HG03025 (cell line): ENCODE measurements at regions not wholly inside any gene's neighbourhood (a gene's known extent, or its start where the extent isn't known, plus 50 kb on each side); places are given as distances from the start of the nearest gene placed in this dataset.

Experiments used
- ATAC-seq: cut with Tn5 transposase; IDR thresholded peaks from one replicate; pipeline ENCODE4 v1.9.1; 2021; ENCODE audit warnings: mild to moderate bottlenecking, moderate library complexity; ENCODE audit not compliant: unreplicated experiment, low FRiP score

DNA sequence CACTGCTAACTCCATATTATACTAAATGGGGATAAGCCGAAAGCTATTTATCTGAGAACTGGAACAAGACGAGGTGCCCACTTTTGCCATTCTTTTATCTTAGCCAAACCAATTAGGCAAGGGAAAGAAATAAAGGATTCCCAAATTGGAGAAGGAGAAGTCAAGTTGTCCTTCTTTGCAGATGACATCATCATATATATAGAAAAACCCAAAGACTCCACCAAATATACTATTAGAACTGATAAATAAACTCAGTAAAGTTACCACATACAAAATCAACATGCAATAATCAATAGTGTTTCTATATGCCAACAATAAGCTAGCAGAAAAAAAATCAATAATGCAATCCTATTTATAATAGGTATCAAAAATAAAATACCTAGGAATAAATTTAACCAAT, 570.3 kb upstream of the EPHA7 start:
- no peak for ATAC-seq

DNA sequence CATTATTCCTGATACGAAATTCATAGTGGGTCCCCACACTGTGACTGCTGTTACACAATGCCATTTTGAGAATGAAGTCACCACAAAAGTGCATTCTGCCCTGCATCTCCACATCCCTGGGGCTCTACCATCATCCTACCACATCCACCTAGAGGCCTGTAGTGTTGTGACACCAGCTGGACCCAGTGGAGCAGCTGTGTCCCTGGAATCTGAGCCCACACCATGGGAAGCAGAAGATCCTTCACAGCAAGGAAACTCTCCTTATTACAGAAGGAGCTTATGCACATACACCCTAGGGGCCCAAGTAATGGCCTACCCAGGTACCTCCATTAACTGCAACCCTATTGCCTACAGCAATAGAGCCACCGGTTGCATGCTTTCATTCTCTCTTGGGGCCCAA, 566.6 kb upstream of the EPHA7 start:
- ATAC-seq: no peak

DNA sequence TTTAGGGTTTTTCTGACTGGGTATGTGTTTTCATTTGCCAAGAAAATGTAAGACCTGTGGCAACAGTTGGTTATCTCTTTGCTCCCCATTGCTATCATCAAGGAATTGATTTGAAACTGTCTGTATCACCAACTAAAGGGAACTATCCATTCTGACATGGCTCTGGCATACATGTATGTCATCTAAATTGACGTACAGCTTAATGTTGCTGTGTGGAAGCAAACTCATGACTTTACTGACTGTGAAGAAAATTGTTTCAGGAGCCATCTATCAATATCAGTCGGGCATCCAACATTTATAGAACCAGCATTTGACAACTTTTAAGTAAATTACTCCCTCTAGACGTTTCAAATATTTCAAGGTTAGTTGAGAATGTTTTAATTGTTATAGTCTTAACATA, 555.8 kb upstream of the EPHA7 start:
- no peak for ATAC-seq

DNA sequence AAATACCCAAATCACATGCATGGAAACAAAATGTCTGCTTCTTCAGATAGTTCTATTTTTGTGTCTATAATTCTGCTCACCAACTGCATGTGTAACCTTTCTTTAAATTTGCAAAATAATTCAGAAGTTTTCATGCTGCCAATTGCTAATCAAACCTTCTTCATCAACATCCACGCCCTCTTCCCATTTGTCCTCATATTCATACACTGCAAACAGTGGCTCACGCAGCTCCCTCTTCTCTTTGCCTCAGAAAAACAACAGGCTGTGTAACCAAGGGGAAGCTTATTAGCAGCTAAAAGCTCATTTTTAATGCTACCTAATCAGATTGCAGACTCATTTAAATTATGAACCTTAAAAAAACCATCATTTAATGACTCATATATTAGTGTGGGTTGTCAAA, 555.0 kb upstream of the EPHA7 start:
- no peak for ATAC-seq

DNA sequence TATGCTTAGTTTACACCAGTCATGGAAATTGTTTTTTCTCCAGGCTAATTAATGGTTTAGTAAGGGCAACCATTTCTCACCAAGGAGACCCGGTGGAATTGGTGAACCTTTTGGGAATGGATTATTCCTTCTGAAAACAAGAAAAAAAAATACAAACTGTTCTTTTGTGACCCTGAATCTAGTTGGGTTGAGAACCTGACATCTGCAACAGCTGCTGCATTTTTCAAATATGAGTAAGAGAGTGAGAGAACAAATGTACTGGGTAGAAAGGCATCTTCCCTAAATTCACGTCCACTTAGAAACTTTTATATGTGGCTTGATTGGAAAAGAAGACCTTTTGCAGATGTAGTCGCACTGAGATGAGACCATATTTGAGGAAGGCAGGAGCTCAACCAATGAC, 553.4 kb upstream of the EPHA7 start:
- ATAC-seq: no peak

DNA sequence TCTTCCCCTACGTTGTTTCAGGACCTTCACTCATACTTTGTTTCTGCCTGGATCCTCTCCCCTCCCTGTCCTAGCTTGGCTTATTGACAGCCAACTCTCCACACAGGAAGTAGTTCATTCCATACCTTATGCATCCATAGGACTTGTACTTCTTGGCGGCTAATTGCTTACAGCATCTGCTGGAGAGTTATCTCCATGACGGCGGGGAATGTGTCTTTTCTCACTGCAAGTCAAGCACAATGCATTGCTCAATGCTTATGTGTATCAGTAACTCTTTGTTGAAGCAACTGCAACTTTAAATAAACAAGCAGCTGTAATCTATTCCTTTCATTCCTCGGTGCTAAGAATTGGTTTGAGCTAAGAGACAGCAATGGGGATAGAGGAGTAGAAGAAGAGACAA, 551.3 kb upstream of the EPHA7 start:
- no peak for ATAC-seq

DNA sequence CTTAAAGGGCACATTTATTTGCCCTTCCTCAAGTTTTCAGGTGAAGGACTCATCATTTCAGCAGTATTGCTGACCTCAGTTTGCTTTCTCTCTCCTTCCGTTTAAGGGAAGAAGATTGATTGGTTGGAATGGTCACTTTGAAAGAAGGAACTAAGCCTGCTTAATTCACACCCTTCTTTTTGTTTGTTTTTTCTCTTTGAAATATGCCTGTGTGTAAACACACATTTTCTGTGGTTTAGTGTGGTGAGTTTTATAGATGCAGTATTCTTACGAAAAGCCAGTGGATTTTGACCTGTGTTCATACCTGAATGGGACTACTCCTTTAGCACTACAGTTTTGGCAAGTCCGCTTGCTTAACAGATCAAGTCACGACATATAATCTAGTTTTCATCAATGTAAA, 548.8 kb upstream of the EPHA7 start:
- ATAC-seq: no peak

DNA sequence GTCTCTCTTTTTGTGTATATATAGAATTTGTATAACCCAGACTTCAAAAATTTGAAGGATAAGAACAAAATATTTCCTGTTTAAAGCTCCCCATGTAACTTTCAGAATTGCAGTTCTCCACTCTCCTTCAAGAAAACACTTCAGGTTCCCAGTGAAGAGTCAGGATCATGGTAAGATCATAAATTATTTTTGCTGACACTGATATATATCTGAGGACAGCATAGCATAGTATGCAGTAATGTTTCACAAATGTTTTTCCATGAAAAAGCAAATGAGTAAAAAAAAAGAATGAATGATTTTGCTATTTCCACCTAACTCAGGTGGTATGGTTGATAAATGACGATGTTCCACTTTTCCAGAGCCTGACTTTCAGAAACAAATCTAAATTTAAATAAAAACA, 545.6 kb upstream of the EPHA7 start:
- ATAC-seq: no peak

DNA sequence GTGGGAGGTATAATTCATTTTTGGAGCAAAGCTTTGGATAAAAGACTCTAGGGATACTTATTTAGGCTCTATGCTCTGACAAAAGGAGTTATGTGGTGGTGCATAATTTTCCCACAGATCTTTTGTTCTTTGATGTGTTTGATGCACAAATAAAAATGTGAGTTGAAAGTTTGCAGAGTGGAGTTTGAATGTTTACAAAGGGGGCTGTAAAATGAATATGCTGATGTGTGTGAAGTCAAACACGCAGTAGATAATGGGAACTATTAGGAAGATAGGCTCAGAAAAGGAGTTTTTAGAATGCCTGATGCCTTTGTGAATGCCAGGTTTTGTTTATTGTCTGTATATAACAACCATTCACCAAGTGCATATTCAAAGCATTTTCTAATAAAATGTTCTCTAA, 545.0 kb upstream of the EPHA7 start:
- ATAC-seq: no peak

DNA sequence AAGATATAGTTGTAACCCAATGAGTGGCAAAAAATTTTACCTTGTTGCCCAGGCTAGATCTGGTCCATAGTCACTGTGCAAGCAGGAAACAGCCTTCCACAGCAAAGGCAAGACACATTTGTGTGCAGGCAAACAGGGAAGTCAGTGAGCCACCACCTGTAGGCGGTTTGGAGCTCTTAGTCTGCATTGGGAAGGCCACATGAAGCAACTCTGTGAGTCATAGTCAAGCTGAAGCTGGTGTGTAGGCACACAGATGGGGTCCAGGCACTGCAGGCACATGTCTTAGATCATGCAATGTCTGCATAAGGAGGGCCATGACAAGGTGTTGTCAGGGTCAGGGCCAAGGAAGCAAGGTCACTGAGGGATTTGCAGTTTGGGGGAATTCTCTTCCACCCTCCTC, 543.2 kb upstream of the EPHA7 start:
- no peak for ATAC-seq

DNA sequence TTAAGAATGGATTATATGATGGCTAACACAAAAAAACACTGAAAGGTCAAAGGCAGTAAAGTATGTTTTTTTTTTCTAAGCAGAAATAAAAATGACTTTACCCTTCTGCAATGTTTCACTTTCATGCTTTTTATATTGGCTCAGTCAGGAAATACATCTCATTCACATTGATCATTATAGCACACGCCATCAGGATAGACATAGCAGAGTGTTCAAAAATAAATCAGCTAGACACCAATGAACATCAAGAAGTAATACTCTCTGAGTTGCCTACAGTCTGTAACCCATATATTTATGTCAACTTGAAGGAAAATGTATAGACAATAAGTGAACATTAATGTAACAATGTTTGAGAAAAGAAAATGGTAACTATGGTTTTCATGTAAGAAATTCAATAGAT, 535.2 kb upstream of the EPHA7 start:
- ATAC-seq: no peak

DNA sequence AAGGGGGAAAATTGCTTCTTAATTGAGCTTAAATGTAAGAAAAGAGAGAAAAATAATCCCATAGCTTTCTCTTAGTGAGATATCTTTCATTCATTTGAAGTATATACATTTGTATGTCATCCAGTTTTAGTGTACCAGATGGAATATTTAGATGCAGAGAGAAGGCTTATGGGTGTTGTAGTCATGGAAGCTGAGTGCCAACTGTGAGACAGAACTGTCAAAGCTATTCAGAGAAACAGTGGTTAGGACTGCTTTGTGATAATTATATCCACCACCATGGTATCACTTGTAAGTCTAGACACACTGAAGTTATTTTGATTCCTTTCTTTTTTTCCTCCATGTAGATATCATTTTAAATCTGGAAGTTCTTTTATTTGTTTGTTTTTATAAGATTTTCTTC, 524.3 kb upstream of the EPHA7 start:
- ATAC-seq: no peak

DNA sequence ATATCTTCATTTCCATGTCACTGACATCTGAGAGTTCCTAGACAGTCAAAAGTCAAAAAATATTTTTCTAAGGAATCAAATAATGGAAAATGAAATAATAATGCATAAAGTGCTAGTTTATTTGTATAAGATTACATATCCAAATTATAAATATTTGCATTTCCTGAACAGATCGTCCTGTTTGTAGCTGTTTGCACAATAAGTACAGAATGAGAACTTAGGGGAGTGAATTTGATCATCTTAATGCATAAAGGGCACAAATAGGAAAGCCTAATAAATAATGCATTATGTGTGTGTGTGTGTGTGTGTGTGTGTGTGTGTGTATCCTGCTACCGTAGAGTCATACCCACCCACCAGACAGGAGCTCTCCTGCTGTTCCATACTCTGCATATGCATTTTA, 521.0 kb upstream of the EPHA7 start:
- no peak for ATAC-seq

DNA sequence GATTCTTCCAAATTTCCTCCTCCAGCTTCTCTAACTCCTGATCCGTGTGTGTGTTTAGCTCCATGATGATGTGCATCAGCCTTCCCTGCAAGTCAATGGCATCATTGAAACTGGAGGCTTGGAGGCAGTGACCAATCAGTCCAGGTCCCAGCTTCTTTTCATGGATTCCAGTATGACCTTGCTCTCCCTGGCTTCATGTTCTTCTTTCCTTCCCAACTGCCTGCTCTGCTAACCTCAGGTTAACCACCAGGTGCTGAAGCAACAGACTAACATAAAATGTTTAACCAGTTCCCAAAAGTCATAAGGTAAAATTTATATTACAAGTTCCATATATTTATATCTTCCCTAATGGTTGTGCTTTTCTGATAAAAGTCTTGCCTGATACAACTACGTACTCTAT, 512.8 kb upstream of the EPHA7 start:
- ATAC-seq: no peak

DNA sequence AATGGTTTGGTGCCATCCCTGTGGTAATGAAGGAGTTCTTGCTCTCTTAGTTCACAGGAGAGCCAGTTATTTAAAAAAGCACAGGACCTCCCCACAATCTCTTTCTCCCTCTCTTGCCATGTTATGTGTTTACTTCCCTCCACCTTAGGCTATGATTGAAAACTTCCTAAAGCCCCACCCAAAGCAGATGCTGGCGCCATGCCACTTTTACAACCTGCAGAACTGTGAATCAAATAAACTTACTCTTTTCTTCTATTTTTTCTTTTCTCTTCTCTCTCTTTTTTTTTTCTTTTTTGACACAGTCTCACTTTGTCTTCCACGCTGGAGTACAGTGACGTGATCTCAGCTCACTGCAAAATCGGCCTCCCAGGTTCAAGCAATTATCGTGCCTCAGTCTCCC, 508.4 kb upstream of the EPHA7 start:
- ATAC-seq: no peak

DNA sequence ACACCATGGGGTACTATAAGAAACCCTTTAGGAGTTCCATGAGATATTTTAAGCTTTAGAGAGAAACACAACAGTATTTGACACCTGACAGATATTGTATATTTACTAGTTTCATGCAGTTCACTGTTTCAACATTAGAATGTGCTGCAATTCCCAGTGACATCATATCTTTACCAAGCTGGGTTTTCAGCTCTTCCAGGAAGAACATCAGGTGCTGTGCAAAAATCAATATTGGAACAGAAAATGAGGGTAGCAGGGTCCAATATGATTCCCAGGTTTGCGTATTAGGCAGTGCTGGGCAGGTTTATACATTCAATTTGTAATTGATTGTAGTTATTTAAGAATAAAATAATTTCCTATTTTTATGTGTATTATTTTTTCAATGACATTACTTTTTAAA, 500.0 kb upstream of the EPHA7 start:
- ATAC-seq: no peak

DNA sequence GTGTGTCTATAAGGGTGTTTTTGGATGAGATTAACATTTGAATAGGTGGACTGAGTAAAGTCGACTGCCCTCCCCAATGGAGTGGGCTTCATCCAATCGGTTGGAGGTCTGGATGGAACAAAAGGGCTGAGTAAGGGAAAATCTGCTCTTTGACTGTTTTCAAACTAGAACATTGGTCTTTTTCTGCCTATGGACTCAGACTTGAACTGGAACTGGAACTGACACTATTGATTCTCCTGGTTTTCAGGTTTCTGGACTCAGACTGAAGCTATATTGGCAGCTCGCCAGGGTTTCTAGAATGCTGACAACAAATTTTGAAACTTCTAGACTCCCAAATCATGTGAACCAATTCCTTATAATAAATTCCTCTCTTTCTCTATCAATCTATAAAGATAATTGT, 498.9 kb upstream of the EPHA7 start:
- no peak for ATAC-seq

DNA sequence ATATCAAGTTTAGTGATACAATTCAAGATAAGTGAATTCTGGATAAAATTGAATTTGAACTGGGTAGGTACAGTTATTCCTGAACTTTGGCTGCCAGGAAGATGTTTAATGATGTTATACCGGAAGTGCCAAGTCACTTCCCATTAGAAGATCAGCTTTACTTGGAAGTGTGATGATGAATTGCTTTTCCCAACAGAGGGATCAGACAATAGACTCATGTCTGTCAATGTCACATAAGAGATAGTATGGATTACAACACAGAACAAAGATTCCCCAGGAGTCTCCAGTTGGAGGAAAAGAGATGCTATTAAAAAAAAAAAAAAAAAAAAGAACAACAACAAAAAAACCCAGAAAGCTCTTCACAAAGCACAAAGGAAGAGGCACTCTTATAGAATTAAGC, 497.9 kb upstream of the EPHA7 start:
- ATAC-seq: no peak

DNA sequence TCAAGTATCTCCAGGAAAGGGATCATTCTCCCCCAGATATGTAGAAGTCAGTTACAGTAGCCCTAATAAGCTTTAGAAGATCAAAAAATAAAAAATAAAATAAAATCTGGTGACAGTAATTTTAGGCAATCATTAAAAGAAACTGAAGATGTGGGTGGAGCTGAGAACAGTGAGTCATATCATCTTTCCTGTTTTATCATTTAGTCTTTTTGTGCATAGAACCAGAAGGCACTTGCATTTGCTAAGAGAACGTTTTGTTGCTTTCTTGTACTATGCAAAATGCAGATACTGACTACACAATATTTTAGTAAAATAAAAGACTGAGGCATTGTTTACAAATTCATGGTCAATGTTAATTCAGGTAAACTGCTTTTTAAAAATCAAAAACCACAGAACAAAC, 497.4 kb upstream of the EPHA7 start:
- no peak for ATAC-seq

DNA sequence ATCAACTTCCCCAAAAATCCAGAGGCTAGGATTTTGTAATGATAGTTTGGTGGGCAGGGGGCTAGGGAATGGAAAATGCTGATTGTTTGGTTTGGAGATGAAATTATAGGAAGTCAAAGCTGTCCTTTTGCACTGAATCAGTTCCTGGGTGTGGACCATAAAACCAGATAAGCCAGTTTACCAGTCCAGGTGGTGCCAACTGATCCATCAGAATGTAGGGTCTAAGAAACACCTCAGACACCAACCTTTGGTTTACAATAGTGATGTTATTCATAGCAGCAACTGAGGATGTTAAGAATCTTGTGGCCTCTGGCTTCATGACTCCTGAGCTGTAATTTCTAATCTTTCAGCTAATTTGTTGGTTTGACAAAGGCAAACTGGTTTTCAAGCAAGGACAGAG, 496.6 kb upstream of the EPHA7 start:
- ATAC-seq: no peak

DNA sequence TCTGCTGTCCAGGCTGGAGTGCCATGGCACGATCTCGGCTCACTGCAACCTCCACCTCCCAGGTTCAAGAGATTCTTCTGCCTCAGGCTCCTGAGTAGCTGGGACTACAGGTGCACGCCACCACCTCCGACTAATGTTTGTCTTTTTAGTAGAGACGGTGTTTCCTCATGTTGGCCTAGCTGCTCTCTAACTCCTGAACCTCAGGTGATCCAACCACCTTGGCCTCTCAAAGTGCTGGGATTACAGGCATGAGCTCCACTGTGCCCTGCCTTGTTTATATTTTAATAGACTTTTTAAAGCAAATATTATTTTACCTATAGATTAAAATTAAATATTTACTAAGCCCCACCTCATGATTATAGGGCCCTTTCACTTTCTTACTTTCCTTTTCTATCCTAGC, 483.2 kb upstream of the EPHA7 start:
- ATAC-seq: no peak

DNA sequence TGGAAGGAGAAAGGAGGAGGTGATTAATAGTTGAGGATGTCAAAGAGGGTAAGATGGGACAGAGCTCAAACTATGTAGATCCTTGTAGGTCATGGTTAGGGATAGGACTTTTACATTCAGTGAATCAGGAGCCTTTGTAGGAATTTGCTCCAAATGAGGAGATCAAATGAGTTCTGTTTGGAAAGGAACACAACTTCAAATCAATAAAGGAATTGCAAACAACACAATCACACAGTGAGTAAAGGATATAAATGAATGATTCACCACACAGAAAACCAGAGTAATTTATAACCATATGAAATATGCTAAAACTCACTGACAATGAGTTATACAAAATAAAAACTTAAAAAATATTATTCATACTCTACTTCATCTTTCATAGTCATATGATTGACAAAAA, 480.8 kb upstream of the EPHA7 start:
- no peak for ATAC-seq

DNA sequence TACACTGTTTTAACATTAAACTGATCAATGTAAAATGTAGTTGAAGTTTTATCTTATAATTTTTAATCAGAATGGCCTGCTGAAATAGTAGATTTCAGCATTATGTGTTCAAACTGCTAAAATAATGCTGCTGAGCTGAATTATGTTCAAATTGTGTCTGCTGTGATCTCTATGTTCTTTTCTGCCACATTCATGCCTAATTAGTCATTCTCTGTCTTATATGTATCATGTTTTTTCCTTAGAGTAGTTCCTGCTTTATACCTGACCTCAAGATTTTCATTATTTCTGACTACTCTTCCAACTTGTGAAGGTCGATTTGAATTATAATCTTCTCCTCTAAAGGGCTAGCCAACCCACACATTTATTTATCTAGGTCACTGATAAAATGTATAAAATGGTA, 476.7 kb upstream of the EPHA7 start:
- ATAC-seq: no peak

DNA sequence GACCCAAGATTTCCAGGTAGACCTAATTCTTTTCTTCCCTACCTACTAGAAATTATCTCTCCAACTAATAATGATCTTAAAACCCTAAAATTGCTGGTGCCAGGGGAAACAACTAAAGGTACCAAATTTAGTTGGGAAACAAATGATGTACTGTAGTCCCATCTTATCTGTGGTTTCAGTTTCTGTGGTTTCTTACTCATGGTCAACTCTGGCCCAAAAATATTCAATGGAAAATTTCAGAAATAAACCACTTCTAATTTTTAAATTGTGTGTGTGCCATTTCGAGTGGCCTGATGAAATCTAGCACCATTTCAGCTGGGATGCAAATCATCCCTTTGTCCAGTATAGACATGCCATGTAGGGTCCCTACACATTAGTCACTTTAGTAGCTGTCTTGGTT, 475.2 kb upstream of the EPHA7 start:
- no peak for ATAC-seq
